Chondrocyte (in vitro differentiated cells): ENCODE measurements at regions not wholly inside any gene's neighbourhood (a gene's known extent, or its start where the extent isn't known, plus 50 kb on each side); places are given as distances from the start of the nearest gene placed in this dataset.

Experiments
- DNase-seq: peaks from one replicate; pipeline ENCODE4 v3.0.0; 2021; ENCODE audit warnings: mixed read lengths, low spot score
- H3K27ac Mint-ChIP-seq: one replicate; pipeline ENCODE4 v1.8.0; 2021; ENCODE audit warnings: mild to moderate bottlenecking, moderate library complexity, mixed read lengths; ENCODE audit not compliant: unreplicated experiment
- H3K27me3 Mint-ChIP-seq: 2 replicates; pipeline ENCODE4 v1.8.0; 2021; ENCODE audit warnings: low read depth, mixed read lengths
- H3K36me3 Mint-ChIP-seq: 2 replicates; pipeline ENCODE4 v1.8.0; 2021; ENCODE audit warnings: low read depth, mixed read lengths
- H3K4me1 Mint-ChIP-seq: 2 replicates; pipeline ENCODE4 v1.8.0; 2021; ENCODE audit warnings: low read depth, mild to moderate bottlenecking, mixed read lengths
- H3K4me3 Mint-ChIP-seq: one replicate; pipeline ENCODE4 v1.8.0; 2021; ENCODE audit warnings: mild to moderate bottlenecking, moderate library complexity, mixed read lengths; ENCODE audit not compliant: unreplicated experiment
- H3K9me3 Mint-ChIP-seq: 2 replicates; pipeline ENCODE4 v1.8.0; 2021; ENCODE audit warnings: low read depth, mixed read lengths
- CTCF ChIP-seq: fragments of 200-600 bp; sonication (generic); IDR thresholded peaks from 2 replicates; pipeline ENCODE4 v1.5.0; 2021; ENCODE audit warnings: antibody characterized with exemption, mild to moderate bottlenecking, moderate library complexity

- TF ChIP-seq CTCF = no peak
- no peak for DNase-seq
- Mint-ChIP-seq H3K9me3 (no peaks in the 10 kb centered on the region), H3K36me3 (no peaks in the 10 kb centered on the region), H3K4me3 (no peak overlapping the region), H3K4me1 (no peaks in the 10 kb centered on the region), H3K27ac (no peak overlapping the region), H3K27me3 (no peaks in the 10 kb centered on the region)
Observed at GRCh38 chr4:189033801-189034347, 894.6 kb downstream of the TRIML1 start.

DNA sequence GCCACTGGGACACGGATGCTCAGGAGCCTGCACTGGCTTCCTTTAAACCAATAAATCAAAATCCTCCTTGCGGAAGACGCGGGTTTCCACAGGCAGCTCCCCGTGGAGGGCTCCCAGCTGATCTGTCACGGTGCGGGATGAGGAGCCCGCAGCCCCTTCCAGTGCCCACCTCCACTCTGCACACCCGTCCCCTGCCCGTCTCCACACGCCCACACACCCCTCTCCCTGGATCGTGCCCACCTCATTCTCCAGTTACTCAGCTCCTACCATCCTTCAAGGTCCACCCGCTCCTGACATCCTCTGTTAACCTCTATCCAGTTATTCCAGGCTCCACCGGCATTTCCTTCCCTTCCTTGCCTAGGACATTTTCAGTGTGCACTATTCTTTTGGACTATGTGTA lies 895.9 kb downstream of the TRIML1 start:
- Mint-ChIP-seq H3K27ac (no peak overlapping the region), H3K36me3 (no peaks in the 10 kb centered on the region), H3K4me3 (no peak overlapping the region), H3K9me3 (no peaks in the 10 kb centered on the region), H3K27me3 (no peaks in the 10 kb centered on the region), H3K4me1 (no peaks in the 10 kb centered on the region)
- TF ChIP-seq CTCF = no peak
- peak; percentile 81 for DNase-seq

DNA sequence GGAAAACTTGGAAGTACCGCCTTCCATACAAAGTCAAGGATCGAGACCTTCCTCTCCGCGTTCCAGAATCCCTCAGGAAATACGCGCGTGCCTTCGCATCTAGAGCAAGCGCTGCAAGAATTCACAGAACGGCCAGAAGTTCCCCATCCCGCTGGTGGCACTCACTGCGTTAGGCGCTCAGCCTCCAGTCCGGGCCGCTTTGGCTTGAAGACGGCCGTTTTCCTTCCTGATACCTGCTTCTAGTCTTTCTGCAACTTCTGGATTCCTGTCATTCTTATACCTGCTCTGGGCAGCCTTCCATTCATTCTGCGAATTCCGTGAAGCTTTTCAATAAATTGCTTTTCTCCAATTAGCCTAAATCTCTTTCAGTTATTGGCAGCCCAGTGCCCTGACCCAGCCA lies 896.4 kb downstream of the TRIML1 start:
- H3K9me3 Mint-ChIP-seq = no peaks in the 10 kb centered on the region
- DNase-seq = no peak
- TF ChIP-seq CTCF = no peak
- no peaks in the 10 kb centered on the region for H3K36me3 Mint-ChIP-seq
- no peak overlapping the region for H3K27ac Mint-ChIP-seq
- no peaks in the 10 kb centered on the region for H3K4me1 Mint-ChIP-seq
- no peaks in the 10 kb centered on the region for H3K27me3 Mint-ChIP-seq
- no peak overlapping the region for H3K4me3 Mint-ChIP-seq

DNA sequence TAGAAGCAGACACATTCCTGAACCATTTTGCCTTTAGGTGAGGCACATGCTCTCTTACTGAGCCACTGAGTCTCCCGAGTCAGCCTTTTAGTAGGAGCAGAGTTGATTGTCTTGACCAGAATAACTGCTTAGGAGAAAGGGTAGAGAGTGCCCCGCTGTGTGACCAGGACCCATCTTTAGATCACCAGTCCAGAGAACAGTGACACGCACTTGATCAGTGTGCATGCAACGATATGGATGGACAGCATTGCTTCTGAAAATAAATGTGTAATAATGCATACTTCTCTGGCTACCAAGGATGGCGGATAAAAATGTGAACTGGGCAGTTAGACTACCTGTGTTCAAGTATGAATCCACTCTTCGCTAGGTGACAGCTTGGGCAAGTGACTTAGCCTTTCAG lies 897.7 kb downstream of the TRIML1 start:
- Mint-ChIP-seq H3K4me1 (no peaks in the 10 kb centered on the region), H3K27ac (no peak overlapping the region), H3K27me3 (no peaks in the 10 kb centered on the region), H3K4me3 (no peak overlapping the region), H3K36me3 (no peaks in the 10 kb centered on the region), H3K9me3 (no peaks in the 10 kb centered on the region)
- DNase-seq = no peak
- no peak for TF ChIP-seq CTCF

DNA sequence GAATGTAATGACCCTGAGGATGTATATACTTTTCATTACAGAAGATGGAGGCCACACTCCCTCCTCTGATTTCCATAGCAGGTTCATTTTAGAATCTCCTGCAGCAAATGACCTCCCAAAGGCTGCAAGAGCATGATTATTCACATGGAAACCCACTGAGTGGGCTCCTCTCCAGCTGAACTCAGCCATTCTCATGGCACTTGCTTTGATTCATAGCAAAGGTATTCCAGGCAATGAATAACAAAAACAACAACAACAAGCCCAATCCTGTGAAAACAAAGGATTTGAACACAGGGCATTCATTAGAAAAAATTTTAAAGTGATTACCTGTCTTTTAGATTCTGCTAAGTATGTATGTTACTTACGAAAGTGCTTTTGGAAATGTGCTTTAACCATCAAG lies 894.0 kb upstream of the FRG1 start:
- Mint-ChIP-seq H3K4me3 (no peak overlapping the region), H3K27ac (no peak overlapping the region), H3K27me3 (no peaks in the 10 kb centered on the region), H3K4me1 (no peaks in the 10 kb centered on the region), H3K36me3 (no peaks in the 10 kb centered on the region), H3K9me3 (no peaks in the 10 kb centered on the region)
- TF ChIP-seq CTCF = no peak
- no peak for DNase-seq
